Muscle layer of duodenum (tissue), 2 donors: ENCODE measurements at regions not wholly inside any gene's neighbourhood (a gene's known extent, or its start where the extent isn't known, plus 50 kb on each side); places are given as distances from the start of the nearest gene placed in this dataset.
A peak's percentile ranks its signal among the peaks of the same experiment; 100 is the strongest.

Source experiments
- H3K27ac ChIP-seq: one replicate; pipeline ENCODE4 v1.7.0; 2013; ENCODE audit warnings: mild to moderate bottlenecking, low read length
- H3K27me3 ChIP-seq: one replicate; pipeline ENCODE4 v1.7.0; 2013; ENCODE audit warnings: low read depth, mild to moderate bottlenecking, control low read depth, low read length
- H3K36me3 ChIP-seq, 2 donors: one replicate each; pipeline ENCODE4 v1.7.0; 2013; ENCODE audit warnings: low read length in 2 of 2, control low read depth in 1 of 2, mild to moderate bottlenecking in 1 of 2; ENCODE audit not compliant: insufficient read depth in 2 of 2, control insufficient read depth in 1 of 2
- H3K4me1 ChIP-seq, 2 donors: one replicate each; pipeline ENCODE4 v1.7.0; 2013; ENCODE audit warnings: low read length in 2 of 2, mild to moderate bottlenecking in 2 of 2, control low read depth in 1 of 2, moderate library complexity in 1 of 2; ENCODE audit not compliant: insufficient read depth in 2 of 2, control insufficient read depth in 1 of 2
- H3K4me3 ChIP-seq, 2 donors: one replicate each; pipeline ENCODE4 v1.7.0; 2013; ENCODE audit warnings: low read length in 2 of 2, low read depth in 1 of 2, mild to moderate bottlenecking in 1 of 2
- H3K9me3 ChIP-seq, 2 donors: one replicate each; pipeline ENCODE4 v1.7.0; 2013; ENCODE audit warnings: low read length in 2 of 2, control low read depth in 1 of 2, mild to moderate bottlenecking in 1 of 2; ENCODE audit not compliant: control insufficient read depth in 1 of 2
- donor health status: healthy.

DNA sequence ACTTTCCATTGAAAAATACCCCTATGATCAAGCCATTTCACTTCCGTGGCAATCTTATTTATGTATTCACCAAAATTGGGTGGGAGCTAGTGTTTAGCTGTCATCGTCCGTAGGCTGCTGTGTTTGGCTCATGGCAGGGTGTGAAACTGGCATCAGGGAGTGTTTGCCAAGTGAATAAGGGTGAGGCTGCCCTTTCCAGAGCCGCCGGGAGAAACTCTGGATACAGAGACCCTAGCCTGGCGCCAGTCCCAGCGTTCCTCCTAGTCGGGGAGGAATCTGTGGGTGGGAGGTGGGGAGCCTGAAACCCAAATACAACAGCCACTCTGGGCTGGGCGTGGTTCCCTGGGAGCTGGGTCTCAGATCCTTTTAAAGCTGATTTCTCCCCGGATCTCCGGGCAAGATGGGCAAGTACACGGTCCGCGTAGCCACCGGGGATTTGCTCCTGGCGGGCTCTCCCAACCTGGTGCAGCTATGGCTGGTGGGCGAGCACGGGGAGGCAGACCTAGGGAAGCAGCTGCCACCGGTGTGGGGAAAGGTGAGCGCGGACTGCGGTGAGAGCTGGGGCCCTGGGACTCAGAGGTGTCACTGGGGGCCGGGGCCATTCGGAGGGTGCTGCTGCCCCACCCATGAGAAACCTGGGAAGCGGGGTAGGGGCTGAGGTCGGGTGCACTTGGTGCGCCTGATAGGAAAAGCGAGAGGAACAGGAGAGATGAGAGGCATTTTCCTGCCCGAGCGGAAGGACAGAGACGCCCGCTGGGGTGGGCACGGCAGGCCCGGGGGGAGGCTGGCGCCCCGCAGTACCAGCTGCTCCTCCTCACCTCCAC lies 62.1 kb upstream of the TEKT1 start:
- no peaks in the 10 kb centered on the region for H3K36me3 ChIP-seq
- H3K4me1 ChIP-seq, result peaks cover 0 to 11% of the 10 kb centered on the region in 2 donors
- H3K27ac ChIP-seq, result no peak overlapping the region
- peak overlapping the region in 1 of 2 donors; percentile 27 for H3K4me3 ChIP-seq
- peaks cover 19% of the 10 kb centered on the region for H3K27me3 ChIP-seq
- no peaks in the 10 kb centered on the region for H3K9me3 ChIP-seq

DNA sequence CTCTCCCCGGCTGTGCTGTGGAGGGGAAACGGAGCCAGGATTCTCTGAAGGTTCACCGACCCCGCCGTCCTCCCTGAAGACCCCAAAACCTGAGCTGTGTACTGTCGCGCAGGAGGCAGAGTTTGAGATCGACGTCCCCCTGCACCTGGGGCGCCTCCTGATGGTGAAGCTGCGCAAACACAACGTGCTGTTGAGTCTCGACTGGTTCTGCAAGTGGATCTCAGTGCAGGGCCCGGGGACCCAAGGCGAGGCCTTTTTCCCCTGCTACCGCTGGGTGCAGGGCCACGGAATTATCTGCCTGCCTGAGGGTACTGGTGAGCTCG lies 62.6 kb upstream of the TEKT1 start:
- H3K4me1 ChIP-seq, result peaks cover 0 to 11% of the 10 kb centered on the region in 2 donors
- peaks cover 19% of the 10 kb centered on the region for H3K27me3 ChIP-seq
- no peak overlapping the region for H3K27ac ChIP-seq
- H3K4me3 ChIP-seq, result peak overlapping the region in 1 of 2 donors; percentile 27
- H3K36me3 ChIP-seq, result no peaks in the 10 kb centered on the region
- no peaks in the 10 kb centered on the region for H3K9me3 ChIP-seq

DNA sequence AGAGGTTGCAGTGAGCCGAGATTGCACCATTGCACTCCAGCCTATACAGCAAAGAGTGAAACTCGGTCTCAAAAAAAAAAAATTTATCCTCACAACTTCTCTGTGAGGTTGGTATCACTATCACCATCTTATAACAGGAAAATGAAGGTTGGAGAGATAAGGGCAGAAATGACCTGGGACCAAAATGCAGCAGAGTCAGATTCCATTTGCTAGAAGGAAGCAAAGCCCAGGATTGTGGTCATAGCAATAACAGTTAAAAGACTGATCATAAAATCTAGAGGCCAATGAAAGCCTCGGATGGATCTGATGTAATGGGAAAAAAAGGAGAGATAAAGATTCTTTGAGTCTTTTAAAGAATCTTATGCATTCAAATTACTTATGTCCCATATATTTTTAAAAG lies 69.6 kb upstream of the TEKT1 start:
- Histone ChIP-seq H3K4me3 (no peak overlapping the region), H3K4me1 (no peaks in the 10 kb centered on the region), H3K9me3 (no peaks in the 10 kb centered on the region), H3K27ac (no peak overlapping the region), H3K27me3 (no peaks in the 10 kb centered on the region), H3K36me3 (no peaks in the 10 kb centered on the region)

DNA sequence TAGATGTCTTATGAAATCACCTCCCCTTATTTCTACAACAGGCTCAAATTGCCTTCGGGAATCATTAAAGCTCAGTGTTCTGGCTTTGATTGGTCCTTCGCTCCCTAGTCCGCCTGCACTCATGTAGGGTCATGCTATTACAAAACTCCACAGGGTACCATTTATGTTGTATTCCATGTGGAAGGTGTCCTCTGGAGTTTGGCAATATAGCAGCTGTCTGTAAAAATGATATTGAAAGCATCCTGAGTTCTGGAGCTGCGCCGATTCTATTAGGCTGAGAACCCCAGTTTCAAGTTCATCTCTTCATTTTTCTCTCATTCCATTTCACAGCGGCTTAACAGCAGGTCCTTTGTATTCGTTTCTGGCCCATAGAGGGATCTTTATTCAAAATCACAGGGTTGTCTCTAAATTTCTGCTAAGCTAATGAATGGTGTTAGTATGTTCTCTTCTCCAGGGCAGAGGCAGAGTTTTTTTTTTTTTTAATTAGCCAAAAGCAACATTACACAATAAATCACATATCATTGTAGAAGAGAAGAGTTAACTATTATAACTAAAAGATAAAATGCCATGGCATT lies 71.9 kb upstream of the TEKT1 start:
- Histone ChIP-seq H3K36me3 (no peaks in the 10 kb centered on the region), H3K4me1 (no peaks in the 10 kb centered on the region), H3K27ac (no peak overlapping the region), H3K27me3 (no peaks in the 10 kb centered on the region), H3K4me3 (no peak overlapping the region), H3K9me3 (no peaks in the 10 kb centered on the region)

DNA sequence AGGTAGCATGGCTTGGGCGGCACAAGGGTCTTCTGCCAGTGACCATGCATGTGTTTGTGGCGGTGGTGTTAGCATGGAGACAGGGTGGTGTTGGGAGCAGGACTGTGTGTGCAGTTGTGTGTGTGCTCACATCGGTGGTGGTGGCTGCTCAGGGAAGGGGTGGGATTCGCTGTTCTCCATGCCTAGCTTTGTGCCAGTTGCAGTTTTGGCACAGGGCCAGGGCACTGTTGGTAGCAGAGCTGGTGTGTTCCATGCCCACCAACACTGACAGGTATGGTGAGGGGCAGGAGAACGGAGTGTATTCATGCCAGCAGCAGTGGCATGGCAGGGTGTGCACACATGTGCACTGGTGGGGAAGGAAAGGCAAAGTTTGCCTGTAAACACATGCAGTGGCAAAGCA lies 77.3 kb upstream of the TEKT1 start:
- Histone ChIP-seq H3K27me3 (no peaks in the 10 kb centered on the region), H3K4me3 (no peak overlapping the region), H3K9me3 (no peaks in the 10 kb centered on the region), H3K27ac (no peak overlapping the region), H3K36me3 (no peaks in the 10 kb centered on the region), H3K4me1 (peaks cover 0 to 3% of the 10 kb centered on the region in 2 donors)

DNA sequence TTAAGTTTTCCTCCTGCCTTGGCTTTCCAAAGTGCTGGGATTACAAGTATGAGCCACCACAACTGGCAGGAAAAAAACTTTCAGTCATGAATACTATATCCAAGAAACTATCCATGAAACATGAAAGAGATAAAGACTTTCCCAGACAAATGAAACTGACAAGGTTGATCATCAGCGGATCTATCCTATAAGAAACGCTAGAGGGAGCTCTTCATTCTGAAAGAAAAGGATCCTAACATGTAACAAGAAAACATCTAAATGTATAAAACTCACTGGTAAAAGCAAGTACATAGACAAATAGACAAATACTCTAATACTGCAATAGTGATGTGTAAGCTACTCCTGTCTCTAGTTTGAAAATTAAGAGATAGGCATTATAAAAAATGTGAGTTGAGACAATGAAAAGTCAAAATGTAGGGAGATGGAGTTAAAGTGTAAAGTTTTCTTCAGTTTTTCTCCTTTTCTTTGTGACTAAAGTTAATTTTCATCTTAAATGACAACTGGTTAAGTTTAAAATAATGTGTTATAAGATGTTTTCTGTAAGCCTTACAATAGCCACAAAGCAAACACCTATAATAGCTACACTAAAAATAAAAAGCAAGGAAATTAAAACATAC lies 79.6 kb upstream of the TEKT1 start:
- H3K4me1 ChIP-seq, result peaks cover 0 to 6% of the 10 kb centered on the region in 2 donors
- no peaks in the 10 kb centered on the region for H3K36me3 ChIP-seq
- no peaks in the 10 kb centered on the region for H3K9me3 ChIP-seq
- no peaks in the 10 kb centered on the region for H3K27me3 ChIP-seq
- H3K4me3 ChIP-seq, result no peak overlapping the region
- no peak overlapping the region for H3K27ac ChIP-seq

DNA sequence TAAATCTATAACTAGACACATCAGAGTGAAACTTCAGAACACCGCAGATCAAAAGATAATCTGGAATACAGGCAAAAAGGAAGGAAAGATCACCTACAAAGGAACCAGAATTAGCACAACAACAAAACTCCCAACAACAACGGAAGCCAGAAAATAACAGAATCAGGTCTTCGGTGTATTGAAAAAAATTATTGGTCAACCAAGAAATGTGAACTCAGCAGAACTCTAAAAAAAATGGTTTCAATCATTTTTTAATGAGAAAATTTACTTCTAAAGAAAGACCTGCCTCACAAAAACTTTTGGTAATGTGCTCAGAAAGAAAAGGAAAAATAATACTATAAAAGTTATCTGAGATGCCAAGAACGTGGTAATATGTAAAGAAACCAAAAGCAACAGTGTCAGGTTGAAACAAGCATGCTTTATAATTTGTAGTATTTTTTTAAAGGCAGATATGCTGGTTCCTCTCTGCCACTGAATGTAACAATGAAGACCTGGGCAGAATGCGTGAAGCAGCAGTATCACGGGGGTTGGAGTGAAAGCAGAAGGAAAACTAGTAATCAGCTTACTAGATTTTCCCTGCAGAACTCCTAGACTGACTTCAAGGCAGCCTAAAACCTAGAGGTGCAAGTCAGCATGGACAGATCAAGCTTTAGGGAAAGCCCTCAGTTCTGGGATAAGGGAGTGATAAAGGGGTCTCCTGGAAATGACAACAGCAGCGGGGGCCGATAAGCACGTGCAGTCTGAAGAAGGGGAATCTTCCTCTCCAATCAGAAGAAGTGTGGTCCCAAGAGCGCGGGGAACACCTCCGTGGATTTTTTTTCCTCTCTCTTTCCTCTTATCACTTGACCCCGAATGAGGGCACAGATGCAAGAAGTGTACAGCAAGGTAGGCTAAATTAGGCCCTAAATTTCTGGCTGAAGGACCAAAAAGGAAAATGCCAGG lies 80.9 kb upstream of the TEKT1 start:
- Histone ChIP-seq H3K27ac (no peak overlapping the region), H3K27me3 (no peaks in the 10 kb centered on the region), H3K4me3 (no peak overlapping the region), H3K4me1 (peaks cover 0 to 6% of the 10 kb centered on the region in 2 donors), H3K36me3 (no peaks in the 10 kb centered on the region), H3K9me3 (no peaks in the 10 kb centered on the region)

DNA sequence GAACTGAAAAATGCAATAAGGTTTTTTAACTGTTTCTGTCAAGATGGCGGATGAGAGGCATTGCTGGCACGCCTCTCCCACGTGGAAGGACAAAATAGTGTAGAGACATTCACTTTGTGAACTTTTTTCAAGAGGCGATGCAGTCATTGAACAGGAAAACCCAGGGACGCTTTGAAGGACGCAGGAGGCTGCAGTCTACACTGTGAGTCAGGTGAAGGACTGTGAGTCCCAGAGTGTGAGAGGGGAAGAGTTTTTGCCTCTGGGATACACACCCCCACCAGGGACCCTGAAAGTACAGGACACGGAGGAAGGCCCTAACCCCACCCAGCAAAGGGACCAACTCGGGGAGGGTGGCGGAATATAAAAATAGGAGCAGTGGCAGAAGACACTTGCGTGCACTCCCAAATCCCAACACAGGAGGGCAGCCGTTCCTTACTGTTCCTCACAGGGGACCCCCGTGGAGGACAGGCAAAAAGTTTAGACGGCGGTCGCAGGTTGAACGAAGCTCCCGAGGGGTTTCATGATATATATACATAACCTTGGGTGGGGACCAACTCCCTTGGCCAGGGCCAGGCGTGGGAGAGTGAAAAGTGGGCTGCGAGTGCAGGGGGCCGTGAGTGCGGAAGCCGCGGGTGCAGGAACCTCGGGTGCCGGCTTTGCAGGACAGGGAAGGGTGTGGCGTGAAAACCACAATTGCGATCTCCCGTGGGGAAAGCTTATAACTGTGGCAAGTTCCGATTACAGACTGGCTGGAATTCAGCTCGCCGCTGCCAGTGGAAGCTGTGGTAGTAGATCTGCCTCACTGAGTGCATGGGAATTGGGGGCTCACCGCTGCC lies 82.0 kb upstream of the ALOX12 start:
- H3K27me3 ChIP-seq, result no peaks in the 10 kb centered on the region
- H3K36me3 ChIP-seq, result no peaks in the 10 kb centered on the region
- H3K4me3 ChIP-seq, result peak overlapping the region; percentile 18 to 42
- no peak overlapping the region for H3K27ac ChIP-seq
- peaks cover 0 to 6% of the 10 kb centered on the region in 2 donors for H3K4me1 ChIP-seq
- no peaks in the 10 kb centered on the region for H3K9me3 ChIP-seq

DNA sequence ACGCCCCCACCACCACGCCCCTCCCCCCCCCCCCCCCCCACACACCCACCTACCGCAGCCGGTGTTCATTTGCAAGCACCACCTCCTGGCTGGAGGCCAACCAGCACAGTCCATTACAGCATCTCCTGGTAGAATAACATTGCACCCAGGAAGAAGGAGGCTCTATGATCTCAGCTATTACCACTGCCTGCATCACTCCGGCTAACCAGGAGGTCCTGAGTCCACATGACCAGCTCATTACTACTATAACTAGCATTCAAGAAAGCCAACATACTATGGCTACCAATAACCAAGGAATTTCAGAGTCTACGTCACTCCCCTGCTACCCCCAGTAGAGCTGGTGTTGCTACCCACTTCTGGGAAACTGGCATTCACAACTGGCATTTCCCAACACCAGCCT lies 81.1 kb upstream of the ALOX12 start:
- H3K9me3 ChIP-seq, result no peaks in the 10 kb centered on the region
- no peak overlapping the region for H3K27ac ChIP-seq
- H3K27me3 ChIP-seq, result no peaks in the 10 kb centered on the region
- no peaks in the 10 kb centered on the region for H3K36me3 ChIP-seq
- H3K4me1 ChIP-seq, result peaks cover 0 to 6% of the 10 kb centered on the region in 2 donors
- no peak overlapping the region for H3K4me3 ChIP-seq

DNA sequence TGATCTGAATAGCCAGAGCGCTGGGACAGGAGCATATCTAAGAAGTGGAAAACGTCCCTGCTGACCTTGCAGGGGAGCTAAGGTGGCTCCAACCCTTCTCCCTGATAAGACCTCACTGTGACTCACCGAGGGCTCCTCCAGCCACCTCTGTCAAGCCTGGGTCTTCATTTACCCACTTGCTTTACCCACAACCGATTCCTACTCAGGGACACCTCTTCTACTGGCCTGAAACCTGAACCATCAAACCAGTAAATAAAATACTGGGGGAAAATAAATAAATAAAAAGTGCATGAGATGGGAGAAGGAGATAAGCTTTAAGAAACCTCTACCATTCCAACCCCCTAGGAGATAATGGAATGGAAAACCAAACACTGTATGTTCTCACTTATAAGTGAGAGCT lies 80.2 kb upstream of the ALOX12 start:
- Histone ChIP-seq H3K4me1 (peaks cover 0 to 6% of the 10 kb centered on the region in 2 donors), H3K4me3 (no peak overlapping the region), H3K36me3 (no peaks in the 10 kb centered on the region), H3K9me3 (no peaks in the 10 kb centered on the region), H3K27me3 (no peaks in the 10 kb centered on the region), H3K27ac (no peak overlapping the region)
